ENCODE measurements at regions not wholly inside any gene's neighbourhood (a gene's known extent, or its start where the extent isn't known, plus 50 kb on each side); places are given as distances from the start of the nearest gene placed in this dataset.

GRCh38 chr14:86299994-86300393 is 770.0 kb downstream of the FLRT2 start:
- TF ChIP-seq EP300 (IDR thresholded peaks at IDR 0.05) (no peak), POLR2A (IDR thresholded peaks at IDR 0.05) (no peak)
